H1 (cell line): ENCODE measurements at regions not wholly inside any gene's neighbourhood (a gene's known extent, or its start where the extent isn't known, plus 50 kb on each side); places are given as distances from the start of the nearest gene placed in this dataset.

Source experiments
- BCL11A ChIP-seq, 2 experiments: IDR thresholded peaks; one replicate each; pipeline ENCODE4 v1.6.1; 2011; ENCODE audit warnings: low read depth in 2 of 2, low read length in 2 of 2, mild to moderate bottlenecking in 2 of 2
- CBX5 ChIP-seq: fragments of 300-800, 300-1000 bp; sonication (generic); IDR thresholded peaks from 2 replicates; pipeline ENCODE4 v1.7.1; 2016; ENCODE audit warnings: antibody characterized with exemption, low read length, low read depth
- PHF8 ChIP-seq: fragments of 200-600 bp; sonication (generic); conservative IDR thresholded peaks from 2 replicates; pipeline ENCODE4 v1.7.1; 2012; ENCODE audit warnings: low read depth, mild to moderate bottlenecking, inconsistent platforms, low read length, moderate library complexity
- RNF2 ChIP-seq: fragments of 200-900, 300-1000 bp; sonication (generic); IDR thresholded peaks from 2 replicates; pipeline ENCODE4 v1.7.1; 2016; ENCODE audit warnings: borderline replicate concordance, low read depth, mild to moderate bottlenecking, antibody characterized with exemption, low read length; ENCODE audit not compliant: poor library complexity, severe bottlenecking; ENCODE audit errors: missing control alignments
- SIN3A ChIP-seq, 2 experiments: IDR thresholded peaks in 1 of 2; conservative IDR thresholded peaks in 1 of 2; 2 replicates each; pipeline ENCODE4 v1.6.1; 2011 to 2012; ENCODE audit warnings: low read length in 2 of 2, improper control_type of control experiment in 1 of 2, low read depth in 1 of 2, mild to moderate bottlenecking in 1 of 2
- TEAD4 ChIP-seq: IDR thresholded peaks from 2 replicates; pipeline ENCODE4 v1.6.1; 2012; ENCODE audit warnings: low read depth, low read length, inconsistent platforms, mixed read lengths
- TF ChIP-seq, protein P1 (sequence below): fragments of 300-600 bp; sonication (generic); IDR thresholded peaks from 2 replicates; pipeline ENCODE4 v1.7.1; 2012; ENCODE audit warnings: low read length, moderate library complexity, mild to moderate bottlenecking, inconsistent platforms; ENCODE audit not compliant: insufficient replicate concordance

DNA sequence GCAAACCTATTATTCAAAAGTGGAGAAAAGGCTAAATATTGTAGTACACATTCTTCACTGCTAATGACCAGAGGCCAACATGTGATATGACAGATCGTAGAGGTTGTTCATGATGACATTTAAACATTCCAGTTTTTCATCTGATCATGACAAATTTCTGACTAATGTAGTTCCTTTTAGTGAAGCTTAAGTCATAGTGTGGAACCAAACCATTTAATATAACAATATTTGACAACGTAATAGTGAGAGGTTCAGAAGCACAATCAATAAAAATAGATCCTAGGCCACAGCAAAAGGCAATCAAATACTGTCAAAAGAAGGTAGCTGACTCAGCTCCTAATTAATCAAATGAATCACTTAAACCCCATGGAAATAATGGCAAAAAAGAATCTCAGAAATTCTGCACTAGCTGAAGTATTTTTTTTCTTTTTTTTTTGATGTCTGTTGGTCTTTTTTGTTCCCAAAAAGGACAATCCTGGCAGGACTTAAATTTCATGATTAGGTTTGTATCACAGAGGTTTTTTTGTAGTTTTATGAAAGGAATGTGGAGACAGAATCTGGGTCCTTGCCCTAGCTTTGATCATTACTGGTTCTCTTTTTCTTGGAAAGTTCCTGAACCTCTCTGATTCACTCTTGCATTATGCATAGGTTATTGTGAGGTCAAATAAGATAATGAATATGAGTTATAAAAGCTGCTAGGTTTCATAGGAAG, 795.0 kb downstream of the DTWD2 start (continued):
- TF ChIP-seq, protein P1, sequence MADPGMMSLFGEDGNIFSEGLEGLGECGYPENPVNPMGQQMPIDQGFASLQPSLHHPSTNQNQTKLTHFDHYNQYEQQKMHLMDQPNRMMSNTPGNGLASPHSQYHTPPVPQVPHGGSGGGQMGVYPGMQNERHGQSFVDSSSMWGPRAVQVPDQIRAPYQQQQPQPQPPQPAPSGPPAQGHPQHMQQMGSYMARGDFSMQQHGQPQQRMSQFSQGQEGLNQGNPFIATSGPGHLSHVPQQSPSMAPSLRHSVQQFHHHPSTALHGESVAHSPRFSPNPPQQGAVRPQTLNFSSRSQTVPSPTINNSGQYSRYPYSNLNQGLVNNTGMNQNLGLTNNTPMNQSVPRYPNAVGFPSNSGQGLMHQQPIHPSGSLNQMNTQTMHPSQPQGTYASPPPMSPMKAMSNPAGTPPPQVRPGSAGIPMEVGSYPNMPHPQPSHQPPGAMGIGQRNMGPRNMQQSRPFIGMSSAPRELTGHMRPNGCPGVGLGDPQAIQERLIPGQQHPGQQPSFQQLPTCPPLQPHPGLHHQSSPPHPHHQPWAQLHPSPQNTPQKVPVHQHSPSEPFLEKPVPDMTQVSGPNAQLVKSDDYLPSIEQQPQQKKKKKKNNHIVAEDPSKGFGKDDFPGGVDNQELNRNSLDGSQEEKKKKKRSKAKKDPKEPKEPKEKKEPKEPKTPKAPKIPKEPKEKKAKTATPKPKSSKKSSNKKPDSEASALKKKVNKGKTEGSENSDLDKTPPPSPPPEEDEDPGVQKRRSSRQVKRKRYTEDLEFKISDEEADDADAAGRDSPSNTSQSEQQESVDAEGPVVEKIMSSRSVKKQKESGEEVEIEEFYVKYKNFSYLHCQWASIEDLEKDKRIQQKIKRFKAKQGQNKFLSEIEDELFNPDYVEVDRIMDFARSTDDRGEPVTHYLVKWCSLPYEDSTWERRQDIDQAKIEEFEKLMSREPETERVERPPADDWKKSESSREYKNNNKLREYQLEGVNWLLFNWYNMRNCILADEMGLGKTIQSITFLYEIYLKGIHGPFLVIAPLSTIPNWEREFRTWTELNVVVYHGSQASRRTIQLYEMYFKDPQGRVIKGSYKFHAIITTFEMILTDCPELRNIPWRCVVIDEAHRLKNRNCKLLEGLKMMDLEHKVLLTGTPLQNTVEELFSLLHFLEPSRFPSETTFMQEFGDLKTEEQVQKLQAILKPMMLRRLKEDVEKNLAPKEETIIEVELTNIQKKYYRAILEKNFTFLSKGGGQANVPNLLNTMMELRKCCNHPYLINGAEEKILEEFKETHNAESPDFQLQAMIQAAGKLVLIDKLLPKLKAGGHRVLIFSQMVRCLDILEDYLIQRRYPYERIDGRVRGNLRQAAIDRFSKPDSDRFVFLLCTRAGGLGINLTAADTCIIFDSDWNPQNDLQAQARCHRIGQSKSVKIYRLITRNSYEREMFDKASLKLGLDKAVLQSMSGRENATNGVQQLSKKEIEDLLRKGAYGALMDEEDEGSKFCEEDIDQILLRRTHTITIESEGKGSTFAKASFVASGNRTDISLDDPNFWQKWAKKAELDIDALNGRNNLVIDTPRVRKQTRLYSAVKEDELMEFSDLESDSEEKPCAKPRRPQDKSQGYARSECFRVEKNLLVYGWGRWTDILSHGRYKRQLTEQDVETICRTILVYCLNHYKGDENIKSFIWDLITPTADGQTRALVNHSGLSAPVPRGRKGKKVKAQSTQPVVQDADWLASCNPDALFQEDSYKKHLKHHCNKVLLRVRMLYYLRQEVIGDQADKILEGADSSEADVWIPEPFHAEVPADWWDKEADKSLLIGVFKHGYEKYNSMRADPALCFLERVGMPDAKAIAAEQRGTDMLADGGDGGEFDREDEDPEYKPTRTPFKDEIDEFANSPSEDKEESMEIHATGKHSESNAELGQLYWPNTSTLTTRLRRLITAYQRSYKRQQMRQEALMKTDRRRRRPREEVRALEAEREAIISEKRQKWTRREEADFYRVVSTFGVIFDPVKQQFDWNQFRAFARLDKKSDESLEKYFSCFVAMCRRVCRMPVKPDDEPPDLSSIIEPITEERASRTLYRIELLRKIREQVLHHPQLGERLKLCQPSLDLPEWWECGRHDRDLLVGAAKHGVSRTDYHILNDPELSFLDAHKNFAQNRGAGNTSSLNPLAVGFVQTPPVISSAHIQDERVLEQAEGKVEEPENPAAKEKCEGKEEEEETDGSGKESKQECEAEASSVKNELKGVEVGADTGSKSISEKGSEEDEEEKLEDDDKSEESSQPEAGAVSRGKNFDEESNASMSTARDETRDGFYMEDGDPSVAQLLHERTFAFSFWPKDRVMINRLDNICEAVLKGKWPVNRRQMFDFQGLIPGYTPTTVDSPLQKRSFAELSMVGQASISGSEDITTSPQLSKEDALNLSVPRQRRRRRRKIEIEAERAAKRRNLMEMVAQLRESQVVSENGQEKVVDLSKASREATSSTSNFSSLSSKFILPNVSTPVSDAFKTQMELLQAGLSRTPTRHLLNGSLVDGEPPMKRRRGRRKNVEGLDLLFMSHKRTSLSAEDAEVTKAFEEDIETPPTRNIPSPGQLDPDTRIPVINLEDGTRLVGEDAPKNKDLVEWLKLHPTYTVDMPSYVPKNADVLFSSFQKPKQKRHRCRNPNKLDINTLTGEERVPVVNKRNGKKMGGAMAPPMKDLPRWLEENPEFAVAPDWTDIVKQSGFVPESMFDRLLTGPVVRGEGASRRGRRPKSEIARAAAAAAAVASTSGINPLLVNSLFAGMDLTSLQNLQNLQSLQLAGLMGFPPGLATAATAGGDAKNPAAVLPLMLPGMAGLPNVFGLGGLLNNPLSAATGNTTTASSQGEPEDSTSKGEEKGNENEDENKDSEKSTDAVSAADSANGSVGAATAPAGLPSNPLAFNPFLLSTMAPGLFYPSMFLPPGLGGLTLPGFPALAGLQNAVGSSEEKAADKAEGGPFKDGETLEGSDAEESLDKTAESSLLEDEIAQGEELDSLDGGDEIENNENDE, result no peak
- no peak for TF ChIP-seq PHF8
- no peak for TF ChIP-seq RNF2
- no peak for TF ChIP-seq SIN3A (conservative IDR thresholded peaks at IDR 0.05 in 1 of 2, IDR thresholded peaks at IDR 0.05 in 1 of 2; ENCODE audit: low read depth in 1 of 2, low read length in 2 of 2)
- TF ChIP-seq TEAD4, result no peak
- no peak for TF ChIP-seq CBX5
- TF ChIP-seq BCL11A (IDR thresholded peaks at IDR 0.05; ENCODE audit: low read depth in 2 of 2, low read length in 2 of 2), result no peak
